Epithelial cell of prostate (primary cell): ENCODE measurements at regions not wholly inside any gene's neighbourhood (a gene's known extent, or its start where the extent isn't known, plus 50 kb on each side); places are given as distances from the start of the nearest gene placed in this dataset.
"Not testable (repeated sequence)": the region's sequence is repeated elsewhere in the genome, so short reads cannot be mapped to it uniquely, and the experiment has no call there.

Experiments used
- DNase-seq: peaks from one replicate; pipeline ENCODE4 v3.0.0-alpha.2; 2011; ENCODE audit warnings: low read depth, low spot score
- H3K27ac ChIP-seq: fragments of 450-650 bp; 2 replicates; pipeline ENCODE4 v1.5.1; 2017; ENCODE audit warnings: mild to moderate bottlenecking

- no peak overlapping the region for H3K27ac ChIP-seq
- DNase-seq, result no peak
Measured at GRCh38 chr2:239559417-239560261, 158.8 kb upstream of the HDAC4 start.

- H3K27ac ChIP-seq, result no peak overlapping the region
- no peak for DNase-seq
Measured at GRCh38 chr2:239558661-239559060, 157.8 kb upstream of the HDAC4 start.

GRCh38 chr2:239557516-239557915, 156.7 kb upstream of the HDAC4 start:
- H3K27ac ChIP-seq, result no peak overlapping the region
- no peak for DNase-seq

- no peak for DNase-seq
- H3K27ac ChIP-seq, result no peak overlapping the region
Measured at GRCh38 chr2:239555571-239555905, 154.7 kb upstream of the HDAC4 start.

- H3K27ac ChIP-seq, result no peak overlapping the region
- DNase-seq, result no peak
Measured at GRCh38 chr2:239554766-239555570, 154.1 kb upstream of the HDAC4 start.

- H3K27ac ChIP-seq, result no peak overlapping the region
Measured at GRCh38 chr2:239553376-239554000, 152.7 kb upstream of the HDAC4 start.

GRCh38 chr2:239552213-239552926, 151.6 kb upstream of the HDAC4 start:
- no peak for DNase-seq
- H3K27ac ChIP-seq, result no peak overlapping the region

More at GRCh38 chr2:239553376-239554000, 152.7 kb upstream of the HDAC4 start:
- DNase-seq, result no peak

- H3K27ac ChIP-seq, result no peak overlapping the region
- no peak for DNase-seq
Measured at GRCh38 chr2:239551206-239551605, 150.4 kb upstream of the HDAC4 start.

GRCh38 chr2:239550357-239550756, 149.5 kb upstream of the HDAC4 start:
- no peak overlapping the region for H3K27ac ChIP-seq
- no peak for DNase-seq

- no peak for DNase-seq
- no peak overlapping the region for H3K27ac ChIP-seq
Measured at GRCh38 chr2:239549711-239550255, 149.0 kb upstream of the HDAC4 start.

GRCh38 chr2:239548965-239549595, 148.3 kb upstream of the HDAC4 start:
- no peak overlapping the region for H3K27ac ChIP-seq
- no peak for DNase-seq

- H3K27ac ChIP-seq, result no peak overlapping the region
- DNase-seq, result peak; percentile 14
Measured at GRCh38 chr2:239548451-239548871, 147.6 kb upstream of the HDAC4 start.

GRCh38 chr2:239547140-239547539, 146.3 kb upstream of the HDAC4 start:
- not testable (repeated sequence) for H3K27ac ChIP-seq

GRCh38 chr2:239546541-239546940, 145.7 kb upstream of the HDAC4 start:
- no peak overlapping the region for H3K27ac ChIP-seq

More at GRCh38 chr2:239547140-239547539, 146.3 kb upstream of the HDAC4 start:
- DNase-seq, result not testable (repeated sequence)

GRCh38 chr2:239545741-239546392, 145.0 kb upstream of the HDAC4 start:
- DNase-seq, result no peak
- H3K27ac ChIP-seq, result no peak overlapping the region

More at GRCh38 chr2:239546541-239546940, 145.7 kb upstream of the HDAC4 start:
- no peak for DNase-seq

- H3K27ac ChIP-seq, result no peak overlapping the region
Measured at GRCh38 chr2:239544918-239545465, 144.2 kb upstream of the HDAC4 start.

GRCh38 chr2:239544143-239544917, 143.5 kb upstream of the HDAC4 start:
- no peak for DNase-seq

More at GRCh38 chr2:239544918-239545465, 144.2 kb upstream of the HDAC4 start:
- no peak for DNase-seq

GRCh38 chr2:239543702-239544101, 142.9 kb upstream of the HDAC4 start:
- no peak overlapping the region for H3K27ac ChIP-seq
- no peak for DNase-seq

More at GRCh38 chr2:239544143-239544917, 143.5 kb upstream of the HDAC4 start:
- H3K27ac ChIP-seq, result no peak overlapping the region
